ENCODE measurements at regions not wholly inside any gene's neighbourhood (a gene's known extent, or its start where the extent isn't known, plus 50 kb on each side); places are given as distances from the start of the nearest gene placed in this dataset.

- Histone ChIP-seq H3K4me3 (no peak overlapping the region), H3K27ac (no peak overlapping the region), H3K4me1 (peaks cover 7% of the 10 kb centered on the region), H3K9me3 (no peaks in the 10 kb centered on the region), H3K27me3 (no peaks in the 10 kb centered on the region), H3K36me3 (ENCODE audit: low read depth, missing control alignments) (no peaks in the 10 kb centered on the region)
- 40 to 51% methylated on average over 17 of the region's 17 CpGs for WGBS, 2 donors
- TF ChIP-seq CTCF (IDR thresholded peaks at IDR 0.05) (no peak), POLR2A (IDR thresholded peaks at IDR 0.05) (no peak)
- intact Hi-C loops (cut with DNase I; ENCODE audit: low total_unique reads) = no loop called here
- DNase-seq = no peak
Observed at GRCh38 chr20:59399426-59400099, 99.2 kb downstream of the EDN3 start.

- H3K27me3 ChIP-seq = no peaks in the 10 kb centered on the region
- TF ChIP-seq CTCF (IDR thresholded peaks at IDR 0.05) (no peak), POLR2A (IDR thresholded peaks at IDR 0.05) (no peak)
- no peak overlapping the region for H3K4me3 ChIP-seq
- DNase-seq = no peak
- no peaks in the 10 kb centered on the region for H3K9me3 ChIP-seq
- H3K4me1 ChIP-seq = peaks cover 7% of the 10 kb centered on the region
- 60 to 63% methylated on average over 9 of the region's 9 CpGs for WGBS, 2 donors
- intact Hi-C loops (cut with DNase I; ENCODE audit: low total_unique reads) = no loop called here
- no peaks in the 10 kb centered on the region for H3K36me3 ChIP-seq (ENCODE audit: low read depth, missing control alignments)
- no peak overlapping the region for H3K27ac ChIP-seq
Observed at GRCh38 chr20:59400708-59401107, 100.3 kb downstream of the EDN3 start.

- WGBS, 2 donors = 9 to 11% methylated on average over 9 of the region's 9 CpGs
- Histone ChIP-seq H3K27ac (no peak overlapping the region), H3K27me3 (no peaks in the 10 kb centered on the region), H3K9me3 (no peaks in the 10 kb centered on the region), H3K4me3 (no peak overlapping the region), H3K4me1 (peaks cover 7% of the 10 kb centered on the region), H3K36me3 (ENCODE audit: low read depth, missing control alignments) (no peaks in the 10 kb centered on the region)
- TF ChIP-seq POLR2A (IDR thresholded peaks at IDR 0.05) (no peak), CTCF (IDR thresholded peaks at IDR 0.05) (no peak)
- peak; percentile 32 for DNase-seq
- intact Hi-C loops (cut with DNase I; ENCODE audit: low total_unique reads) = no loop called here
Observed at GRCh38 chr20:59402681-59403080, 102.3 kb downstream of the EDN3 start.

GRCh38 chr20:59403261-59403961 is 103.0 kb downstream of the EDN3 start:
- Histone ChIP-seq H3K27ac (no peak overlapping the region), H3K4me3 (peak overlapping the region; percentile 33 to 40), H3K27me3 (no peaks in the 10 kb centered on the region), H3K4me1 (peaks cover 7% of the 10 kb centered on the region), H3K9me3 (no peaks in the 10 kb centered on the region), H3K36me3 (ENCODE audit: low read depth, missing control alignments) (no peaks in the 10 kb centered on the region)
- peak; percentile 79 for DNase-seq
- TF ChIP-seq POLR2A (IDR thresholded peaks at IDR 0.05) (no peak), CTCF (IDR thresholded peaks at IDR 0.05) (peak; percentile 96 to 100 (median 98))
- WGBS, 2 donors = 4 to 33% methylated on average over 6 to 46 of the region's 46 CpGs
- intact Hi-C loops (cut with DNase I; ENCODE audit: low total_unique reads) = no loop called here

- DNase-seq = no peak
- Histone ChIP-seq H3K27ac (no peak overlapping the region), H3K4me3 (peak overlapping the region; percentile 33 to 40), H3K27me3 (no peaks in the 10 kb centered on the region), H3K9me3 (no peaks in the 10 kb centered on the region), H3K4me1 (peaks cover 7% of the 10 kb centered on the region), H3K36me3 (ENCODE audit: low read depth, missing control alignments) (no peaks in the 10 kb centered on the region)
- intact Hi-C loops (cut with DNase I; ENCODE audit: low total_unique reads) = no loop called here
- WGBS, 2 donors = 13 to 18% methylated on average over 9 of the region's 9 CpGs
- TF ChIP-seq POLR2A (IDR thresholded peaks at IDR 0.05) (no peak), CTCF (IDR thresholded peaks at IDR 0.05) (no peak)
Observed at GRCh38 chr20:59403962-59404314, 103.5 kb downstream of the EDN3 start.

All from testis (tissue), 2 donors.